WTC11 (cell line): ENCODE measurements at regions not wholly inside any gene's neighbourhood (a gene's known extent, or its start where the extent isn't known, plus 50 kb on each side); places are given as distances from the start of the nearest gene placed in this dataset.

Experiments
- ATF3 ChIP-seq: sonication (generic); formaldehyde crosslinking; conservative IDR thresholded peaks from 2 replicates; pipeline ENCODE4 v1.8.1; 2022; ENCODE audit warnings: mild to moderate bottlenecking, missing genetic modification reagents
- CTCF ChIP-seq: fragments of 200-600 bp; IDR thresholded peaks from 2 replicates; pipeline ENCODE4 v1.8.0; 2022; ENCODE audit warnings: antibody characterized with exemption
- GRHL2 ChIP-seq: fragments of 250-450 bp; sonication (Bioruptor Pico); IDR thresholded peaks from 2 replicates; pipeline ENCODE4 v1.8.0; 2022; ENCODE audit warnings: mild to moderate bottlenecking, moderate library complexity; ENCODE audit not compliant: insufficient replicate concordance, severe bottlenecking
- NFE2L1 ChIP-seq: sonication (generic); formaldehyde crosslinking; IDR thresholded peaks from 2 replicates; pipeline ENCODE4 v1.8.1; 2023; ENCODE audit warnings: missing genetic modification reagents
- ZNF219 ChIP-seq: sonication (generic); formaldehyde crosslinking; IDR thresholded peaks from 2 replicates; pipeline ENCODE4 v1.8.0; 2023; ENCODE audit warnings: missing genetic modification reagents, mild to moderate bottlenecking, borderline replicate concordance
- ZNF317 ChIP-seq: sonication (generic); formaldehyde crosslinking; IDR thresholded peaks from 2 replicates; pipeline ENCODE4 v1.8.1; 2023; ENCODE audit warnings: low read depth, mild to moderate bottlenecking, moderate library complexity, missing genetic modification reagents, borderline replicate concordance
- ZNF423 ChIP-seq: fragments of 250-450 bp; sonication (Bioruptor Pico); IDR thresholded peaks from 2 replicates; pipeline ENCODE4 v2.1.2; 2022; ENCODE audit warnings: mild to moderate bottlenecking, moderate library complexity

- TF ChIP-seq CTCF (no peak), ATF3 (no peak), NFE2L1 (no peak), ZNF317 (CRISPR knock-in tag) (no peak), GRHL2 (CRISPR knock-in tag) (no peak), ZNF423 (no peak), ZNF219 (CRISPR knock-in tag) (no peak)
Observed at GRCh38 chr2:136248242-136248641, 130.3 kb upstream of the CXCR4 start.
